HEK293 (cell line): ENCODE measurements at regions not wholly inside any gene's neighbourhood (a gene's known extent, or its start where the extent isn't known, plus 50 kb on each side); places are given as distances from the start of the nearest gene placed in this dataset.

Experiments used
- CTCF ChIA-PET: fragments of 350-600 bp; formaldehyde crosslinking; extraction: SDS; loops from one replicate; lab custom pipeline; 2021; ENCODE audit warnings: antibody characterized with exemption; lab: Yijun Ruan, JAX
- POLR2A ChIA-PET: fragments of 300-600 bp; formaldehyde crosslinking; extraction: SDS; loops from one replicate; lab custom pipeline; 2020; ENCODE audit warnings: antibody characterized with exemption, inconsistent platforms; lab: Yijun Ruan, JAX
- H3K27ac ChIP-seq: fragments of 200-500 bp; sonication (Bioruptor generic); 2 replicates; pipeline ENCODE4 v1.5.1; 2014; ENCODE audit warnings: low read depth, low read length, control low read depth, inconsistent platforms; ENCODE audit errors: extremely low read depth
- H3K36me3 ChIP-seq, 2 experiments: fragments of 200-500 bp in 1 of 2; sonication (Bioruptor generic) in 1 of 2; 1 replicate in 1 of 2; 2 replicates in 1 of 2; pipeline ENCODE4 v1.5.1; 2014 to 2017; ENCODE audit warnings: inconsistent platforms in 2 of 2, low read length in 2 of 2; ENCODE audit not compliant: control insufficient read depth in 2 of 2, insufficient read depth in 1 of 2
- H3K4me1 ChIP-seq: fragments of 200-500 bp; sonication (Bioruptor generic); 2 replicates; pipeline ENCODE4 v1.5.1; 2014; ENCODE audit warnings: mild to moderate bottlenecking, low read length, inconsistent platforms; ENCODE audit not compliant: control insufficient read depth, insufficient read depth
- H3K4me3 ChIP-seq: 2 replicates; pipeline ENCODE4 v1.5.1; 2011; ENCODE audit warnings: low read depth, mild to moderate bottlenecking, control low read depth, low read length, moderate library complexity
- H3K9me3 ChIP-seq: fragments of 200-500 bp; sonication (Bioruptor generic); 2 replicates; pipeline ENCODE4 v1.5.1; 2014; ENCODE audit warnings: low read depth, low read length, inconsistent platforms; ENCODE audit not compliant: control insufficient read depth, insufficient read depth
- KLF1 ChIP-seq: fragments of 450-650 bp; formaldehyde crosslinking; IDR thresholded peaks from 2 replicates; pipeline ENCODE4 v1.5.1; 2016; ENCODE audit warnings: missing biosample characterization, missing genetic modification characterization
- REPIN1 ChIP-seq: fragments of 450-650 bp; formaldehyde crosslinking; IDR thresholded peaks from 2 replicates; pipeline ENCODE4 v1.5.1; 2017; ENCODE audit warnings: missing biosample characterization, missing genetic modification characterization, low read depth
- SCRT1 ChIP-seq: fragments of 450-650 bp; formaldehyde crosslinking; IDR thresholded peaks from 2 replicates; pipeline ENCODE4 v1.5.1; 2016; ENCODE audit warnings: missing biosample characterization, missing genetic modification characterization, borderline replicate concordance
- ZNF146 ChIP-seq: fragments of 450-650 bp; formaldehyde crosslinking; IDR thresholded peaks from 2 replicates; pipeline ENCODE4 v1.5.1; 2016; ENCODE audit warnings: missing biosample characterization, missing genetic modification characterization
- ZNF221 ChIP-seq: fragments of 450-650 bp; formaldehyde crosslinking; IDR thresholded peaks from 2 replicates; pipeline ENCODE4 v1.5.1; 2017; ENCODE audit warnings: missing biosample characterization, missing genetic modification characterization, borderline replicate concordance
- ZNF416 ChIP-seq: fragments of 450-650 bp; formaldehyde crosslinking; IDR thresholded peaks from 2 replicates; pipeline ENCODE4 v1.5.1; 2016; ENCODE audit warnings: missing biosample characterization, missing genetic modification characterization
- ZNF423 ChIP-seq: fragments of 450-650 bp; formaldehyde crosslinking; IDR thresholded peaks from 2 replicates; pipeline ENCODE4 v1.5.1; 2016; ENCODE audit warnings: missing biosample characterization, missing genetic modification characterization
- ZNF433 ChIP-seq: fragments of 450-650 bp; formaldehyde crosslinking; IDR thresholded peaks from 2 replicates; pipeline ENCODE4 v1.5.1; 2016; ENCODE audit warnings: missing biosample characterization, missing genetic modification characterization, low read depth
- ZNF48 ChIP-seq: fragments of 450-650 bp; formaldehyde crosslinking; IDR thresholded peaks from 2 replicates; pipeline ENCODE4 v1.5.1; 2016; ENCODE audit warnings: missing biosample characterization, missing genetic modification characterization
- ZNF560 ChIP-seq: fragments of 450-650 bp; formaldehyde crosslinking; IDR thresholded peaks from 2 replicates; pipeline ENCODE4 v1.5.1; 2017; ENCODE audit warnings: missing biosample characterization, missing genetic modification characterization, borderline replicate concordance
- ZNF571 ChIP-seq: fragments of 450-650 bp; formaldehyde crosslinking; IDR thresholded peaks from 2 replicates; pipeline ENCODE4 v1.5.0; 2017; ENCODE audit warnings: missing biosample characterization, missing genetic modification characterization
- ZNF585B ChIP-seq: fragments of 450-650 bp; formaldehyde crosslinking; IDR thresholded peaks from 2 replicates; pipeline ENCODE4 v1.5.1; 2016; ENCODE audit warnings: missing biosample characterization, missing genetic modification characterization
- ZNF626 ChIP-seq: fragments of 450-650 bp; sonication (Bioruptor Pico); formaldehyde crosslinking; IDR thresholded peaks from 2 replicates; pipeline ENCODE4 v1.5.1; 2018; ENCODE audit warnings: missing biosample characterization, missing genetic modification characterization, inconsistent platforms
- ZNF670 ChIP-seq: fragments of 450-650 bp; formaldehyde crosslinking; IDR thresholded peaks from 2 replicates; pipeline ENCODE4 v1.5.1; 2016; ENCODE audit warnings: missing biosample characterization, missing genetic modification characterization, low read depth
- ZNF701 ChIP-seq: fragments of 450-650 bp; formaldehyde crosslinking; IDR thresholded peaks from 2 replicates; pipeline ENCODE4 v1.5.1; 2016; ENCODE audit warnings: missing biosample characterization, missing genetic modification characterization
- ZNF707 ChIP-seq: fragments of 450-650 bp; formaldehyde crosslinking; IDR thresholded peaks from 2 replicates; pipeline ENCODE4 v1.5.1; 2016; ENCODE audit warnings: missing biosample characterization, missing genetic modification characterization
- ZNF776 ChIP-seq: fragments of 450-650 bp; formaldehyde crosslinking; IDR thresholded peaks from 2 replicates; pipeline ENCODE4 v1.5.0; 2017; ENCODE audit warnings: missing biosample characterization, missing genetic modification characterization, borderline replicate concordance
- ZNF792 ChIP-seq: fragments of 450-650 bp; formaldehyde crosslinking; IDR thresholded peaks from 2 replicates; pipeline ENCODE4 v1.5.1; 2016; ENCODE audit warnings: missing biosample characterization, missing genetic modification characterization
- ZNF843 ChIP-seq: fragments of 450-650 bp; formaldehyde crosslinking; IDR thresholded peaks from 2 replicates; pipeline ENCODE4 v1.5.1; 2016; ENCODE audit warnings: missing biosample characterization, missing genetic modification characterization
- ZSCAN5A ChIP-seq: fragments of 450-650 bp; formaldehyde crosslinking; IDR thresholded peaks from 2 replicates; pipeline ENCODE4 v1.5.1; 2016; ENCODE audit warnings: missing biosample characterization, missing genetic modification characterization
- TF ChIP-seq, protein P1 (sequence below): fragments of 450-650 bp; formaldehyde crosslinking; IDR thresholded peaks from 2 replicates; pipeline ENCODE4 v1.5.1; 2017; ENCODE audit warnings: missing biosample characterization, missing genetic modification characterization
- TF ChIP-seq, protein P2 (sequence below): fragments of 450-650 bp; formaldehyde crosslinking; IDR thresholded peaks from 2 replicates; pipeline ENCODE4 v1.5.1; 2016; ENCODE audit warnings: missing biosample characterization, missing genetic modification characterization
- TF ChIP-seq, protein P3 (sequence below): fragments of 450-650 bp; IDR thresholded peaks from 2 replicates; pipeline ENCODE4 v1.5.1; 2018; ENCODE audit warnings: missing biosample characterization, missing genetic modification characterization
- TF ChIP-seq, protein P4 (sequence below): sonication (generic); formaldehyde crosslinking; IDR thresholded peaks from 2 replicates; pipeline ENCODE4 v1.8.1; 2022; ENCODE audit warnings: mild to moderate bottlenecking, moderate library complexity, missing genetic modification reagents

- H3K4me3 ChIP-seq, result no peak overlapping the region
- POLR2A ChIA-PET, result no interaction called here
- H3K9me3 ChIP-seq, result no peaks in the 10 kb centered on the region
- TF ChIP-seq ZNF792 (tag by site-specific recombination), result no peak
- TF ChIP-seq ZSCAN5A (tag by site-specific recombination), result no peak
- no peak for TF ChIP-seq ZNF423 (tag by site-specific recombination)
- TF ChIP-seq KLF1 (tag by site-specific recombination), result no peak
- no peak for TF ChIP-seq ZNF433
- no peak for TF ChIP-seq ZNF416 (tag by site-specific recombination)
- TF ChIP-seq, protein P1, sequence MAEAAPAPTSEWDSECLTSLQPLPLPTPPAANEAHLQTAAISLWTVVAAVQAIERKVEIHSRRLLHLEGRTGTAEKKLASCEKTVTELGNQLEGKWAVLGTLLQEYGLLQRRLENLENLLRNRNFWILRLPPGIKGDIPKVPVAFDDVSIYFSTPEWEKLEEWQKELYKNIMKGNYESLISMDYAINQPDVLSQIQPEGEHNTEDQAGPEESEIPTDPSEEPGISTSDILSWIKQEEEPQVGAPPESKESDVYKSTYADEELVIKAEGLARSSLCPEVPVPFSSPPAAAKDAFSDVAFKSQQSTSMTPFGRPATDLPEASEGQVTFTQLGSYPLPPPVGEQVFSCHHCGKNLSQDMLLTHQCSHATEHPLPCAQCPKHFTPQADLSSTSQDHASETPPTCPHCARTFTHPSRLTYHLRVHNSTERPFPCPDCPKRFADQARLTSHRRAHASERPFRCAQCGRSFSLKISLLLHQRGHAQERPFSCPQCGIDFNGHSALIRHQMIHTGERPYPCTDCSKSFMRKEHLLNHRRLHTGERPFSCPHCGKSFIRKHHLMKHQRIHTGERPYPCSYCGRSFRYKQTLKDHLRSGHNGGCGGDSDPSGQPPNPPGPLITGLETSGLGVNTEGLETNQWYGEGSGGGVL (tag by site-specific recombination), result no peak
- TF ChIP-seq ZNF707 (tag by site-specific recombination), result no peak
- TF ChIP-seq, protein P2, sequence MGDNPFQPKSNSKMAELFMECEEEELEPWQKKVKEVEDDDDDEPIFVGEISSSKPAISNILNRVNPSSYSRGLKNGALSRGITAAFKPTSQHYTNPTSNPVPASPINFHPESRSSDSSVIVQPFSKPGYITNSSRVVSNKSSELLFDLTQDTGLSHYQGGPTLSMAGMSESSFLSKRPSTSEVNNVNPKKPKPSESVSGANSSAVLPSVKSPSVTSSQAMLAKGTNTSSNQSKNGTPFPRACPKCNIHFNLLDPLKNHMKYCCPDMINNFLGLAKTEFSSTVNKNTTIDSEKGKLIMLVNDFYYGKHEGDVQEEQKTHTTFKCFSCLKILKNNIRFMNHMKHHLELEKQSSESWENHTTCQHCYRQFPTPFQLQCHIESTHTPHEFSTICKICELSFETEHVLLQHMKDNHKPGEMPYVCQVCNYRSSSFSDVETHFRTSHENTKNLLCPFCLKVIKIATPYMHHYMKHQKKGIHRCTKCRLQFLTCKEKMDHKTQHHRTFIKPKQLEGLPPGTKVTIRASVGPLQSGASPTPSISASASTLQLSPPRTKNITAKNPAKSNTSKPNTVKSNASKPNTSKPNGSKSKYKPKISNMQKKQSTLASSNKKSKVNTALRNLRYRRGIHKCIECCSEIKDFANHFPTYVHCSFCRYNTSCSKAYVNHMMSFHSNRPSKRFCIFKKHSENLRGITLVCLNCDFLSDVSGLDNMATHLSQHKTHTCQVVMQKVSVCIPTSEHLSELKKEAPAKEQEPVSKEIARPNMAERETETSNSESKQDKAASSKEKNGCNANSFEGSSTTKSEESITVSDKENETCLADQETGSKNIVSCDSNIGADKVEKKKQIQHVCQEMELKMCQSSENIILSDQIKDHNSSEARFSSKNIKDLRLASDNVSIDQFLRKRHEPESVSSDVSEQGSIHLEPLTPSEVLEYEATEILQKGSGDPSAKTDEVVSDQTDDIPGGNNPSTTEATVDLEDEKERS (tag by site-specific recombination), result no peak
- TF ChIP-seq, all 188 proteins: peak for 0
- Histone ChIP-seq H3K4me1 (no peaks in the 10 kb centered on the region), H3K27ac (no peak overlapping the region), H3K36me3 (no peaks in the 10 kb centered on the region)
- CTCF ChIA-PET, result no interaction called here
These were observed 106.6 kb upstream of the SPAG17 start for GRCh38 chr1:118291661-118292060.

DNA sequence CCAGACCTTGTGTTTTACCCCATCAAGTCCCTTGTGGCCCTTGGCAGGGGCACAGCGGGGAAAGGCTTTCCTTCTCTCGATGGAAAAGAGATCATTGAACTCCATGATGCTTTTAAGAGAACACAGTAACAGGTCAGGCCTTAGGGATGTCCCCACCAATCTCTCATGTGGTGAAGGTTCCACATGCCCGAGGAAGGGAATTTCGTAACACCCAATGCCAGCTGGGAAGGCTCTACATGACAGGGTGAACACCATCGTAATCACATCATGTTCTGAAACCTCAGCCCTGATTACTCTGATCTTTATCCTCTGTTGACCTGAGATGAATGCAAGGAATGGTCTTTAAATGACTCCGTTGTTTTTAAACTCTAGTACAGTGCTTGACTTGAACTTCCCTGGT is 105.5 kb upstream of the SPAG17 start:
- Histone ChIP-seq H3K27ac (no peak overlapping the region), H3K36me3 (no peaks in the 10 kb centered on the region), H3K4me1 (no peaks in the 10 kb centered on the region), H3K9me3 (no peaks in the 10 kb centered on the region), H3K4me3 (no peak overlapping the region)
- ChIA-PET POLR2A (no interaction called here), CTCF (no interaction called here)
- TF ChIP-seq SCRT1 (tag by site-specific recombination), result no peak
- TF ChIP-seq ZNF146 (tag by site-specific recombination), result no peak
- no peak for TF ChIP-seq REPIN1 (tag by site-specific recombination)
- TF ChIP-seq ZNF701 (tag by site-specific recombination), result no peak
- TF ChIP-seq, protein P3, sequence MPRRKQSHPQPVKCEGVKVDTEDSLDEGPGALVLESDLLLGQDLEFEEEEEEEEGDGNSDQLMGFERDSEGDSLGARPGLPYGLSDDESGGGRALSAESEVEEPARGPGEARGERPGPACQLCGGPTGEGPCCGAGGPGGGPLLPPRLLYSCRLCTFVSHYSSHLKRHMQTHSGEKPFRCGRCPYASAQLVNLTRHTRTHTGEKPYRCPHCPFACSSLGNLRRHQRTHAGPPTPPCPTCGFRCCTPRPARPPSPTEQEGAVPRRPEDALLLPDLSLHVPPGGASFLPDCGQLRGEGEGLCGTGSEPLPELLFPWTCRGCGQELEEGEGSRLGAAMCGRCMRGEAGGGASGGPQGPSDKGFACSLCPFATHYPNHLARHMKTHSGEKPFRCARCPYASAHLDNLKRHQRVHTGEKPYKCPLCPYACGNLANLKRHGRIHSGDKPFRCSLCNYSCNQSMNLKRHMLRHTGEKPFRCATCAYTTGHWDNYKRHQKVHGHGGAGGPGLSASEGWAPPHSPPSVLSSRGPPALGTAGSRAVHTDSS (tag by site-specific recombination), result no peak
- TF ChIP-seq ZNF221 (tag by site-specific recombination), result no peak
- TF ChIP-seq ZNF670 (tag by site-specific recombination), result no peak
- no peak for TF ChIP-seq ZNF560
- TF ChIP-seq, protein P4, sequence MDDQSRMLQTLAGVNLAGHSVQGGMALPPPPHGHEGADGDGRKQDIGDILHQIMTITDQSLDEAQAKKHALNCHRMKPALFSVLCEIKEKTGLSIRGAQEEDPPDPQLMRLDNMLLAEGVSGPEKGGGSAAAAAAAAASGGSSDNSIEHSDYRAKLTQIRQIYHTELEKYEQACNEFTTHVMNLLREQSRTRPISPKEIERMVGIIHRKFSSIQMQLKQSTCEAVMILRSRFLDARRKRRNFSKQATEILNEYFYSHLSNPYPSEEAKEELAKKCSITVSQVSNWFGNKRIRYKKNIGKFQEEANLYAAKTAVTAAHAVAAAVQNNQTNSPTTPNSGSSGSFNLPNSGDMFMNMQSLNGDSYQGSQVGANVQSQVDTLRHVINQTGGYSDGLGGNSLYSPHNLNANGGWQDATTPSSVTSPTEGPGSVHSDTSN (CRISPR knock-in tag), result no peak
- no peak for TF ChIP-seq ZNF585B (tag by site-specific recombination)
- TF ChIP-seq ZNF48 (tag by site-specific recombination), result no peak
- TF ChIP-seq ZNF776 (tag by site-specific recombination), result no peak
- no peak for TF ChIP-seq ZNF843
- no peak for TF ChIP-seq ZNF571 (tag by site-specific recombination)
- no peak for TF ChIP-seq ZNF626 (tag by site-specific recombination)
